HepG2 (cell line): ENCODE measurements at regions not wholly inside any gene's neighbourhood (a gene's known extent, or its start where the extent isn't known, plus 50 kb on each side); places are given as distances from the start of the nearest gene placed in this dataset.
A peak's percentile ranks its signal among the peaks of the same experiment; 100 is the strongest.

Experiments
- ATF7-NPFF ChIP-seq: sonication (generic); formaldehyde crosslinking; IDR thresholded peaks from 2 replicates; pipeline ENCODE4 v1.8.1; 2023; ENCODE audit warnings: mild to moderate bottlenecking, low read depth, missing genetic modification reagents, moderate library complexity
- EP300 ChIP-seq, 3 experiments: sonication (generic) in 1 of 3; formaldehyde crosslinking in 1 of 3; IDR thresholded peaks; 2 replicates each; pipeline versions ENCODE4 v1.5.1 to v1.6.1; 2011 to 2020; ENCODE audit warnings: low read depth in 2 of 3, low read length in 2 of 3, borderline replicate concordance in 1 of 3, improper control_type of control experiment in 1 of 3, mild to moderate bottlenecking in 1 of 3, missing genetic modification reagents in 1 of 3, moderate library complexity in 1 of 3
- PHF21A ChIP-seq: sonication (generic); formaldehyde crosslinking; IDR thresholded peaks from 2 replicates; pipeline ENCODE4 v1.5.0; 2020; ENCODE audit warnings: mild to moderate bottlenecking, missing genetic modification reagents
- PHF5A ChIP-seq: IDR thresholded peaks from one replicate; pipeline ENCODE4 v1.6.1; 2018; ENCODE audit warnings: low read depth, missing genetic modification reagents; ENCODE audit not compliant: unreplicated experiment
- POGZ ChIP-seq: sonication (generic); formaldehyde crosslinking; IDR thresholded peaks from 2 replicates; pipeline ENCODE4 v1.4.0; 2020; ENCODE audit warnings: mild to moderate bottlenecking, missing genetic modification reagents
- SOX6 ChIP-seq, 2 experiments: fragments of 450-650 bp in 1 of 2; sonication (generic) in 1 of 2; formaldehyde crosslinking in 1 of 2; IDR thresholded peaks; 2 replicates each; pipeline versions ENCODE4 v1.4.0 to v1.6.1; 2017 to 2020; ENCODE audit warnings: antibody characterized with exemption in 1 of 2, mild to moderate bottlenecking in 1 of 2, missing genetic modification reagents in 1 of 2
- TARDBP ChIP-seq: sonication (generic); formaldehyde crosslinking; IDR thresholded peaks from 2 replicates; pipeline ENCODE4 v1.8.0; 2022; ENCODE audit warnings: mild to moderate bottlenecking, missing genetic modification reagents
- ZNF205 ChIP-seq: IDR thresholded peaks from 2 replicates; pipeline ENCODE4 v1.6.1; 2018; ENCODE audit warnings: missing biosample characterization, missing genetic modification reagents
- TF ChIP-seq, protein P1 (sequence below): sonication (generic); formaldehyde crosslinking; IDR thresholded peaks from 2 replicates; pipeline ENCODE4 v1.4.0; 2020; ENCODE audit warnings: missing genetic modification reagents, mild to moderate bottlenecking, borderline replicate concordance
- TF ChIP-seq, protein P2 (sequence below): sonication (generic); formaldehyde crosslinking; IDR thresholded peaks from 2 replicates; pipeline ENCODE4 v1.5.0; 2020; ENCODE audit warnings: missing genetic modification reagents, mild to moderate bottlenecking, borderline replicate concordance
- TF ChIP-seq, protein P3 (sequence below): IDR thresholded peaks from 2 replicates; pipeline ENCODE4 v1.6.1; 2016; ENCODE audit warnings: mild to moderate bottlenecking
- TF ChIP-seq, protein P4 (sequence below): sonication (generic); formaldehyde crosslinking; IDR thresholded peaks from 2 replicates; pipeline ENCODE4 v1.4.0; 2020; ENCODE audit warnings: missing genetic modification reagents, borderline replicate concordance

DNA sequence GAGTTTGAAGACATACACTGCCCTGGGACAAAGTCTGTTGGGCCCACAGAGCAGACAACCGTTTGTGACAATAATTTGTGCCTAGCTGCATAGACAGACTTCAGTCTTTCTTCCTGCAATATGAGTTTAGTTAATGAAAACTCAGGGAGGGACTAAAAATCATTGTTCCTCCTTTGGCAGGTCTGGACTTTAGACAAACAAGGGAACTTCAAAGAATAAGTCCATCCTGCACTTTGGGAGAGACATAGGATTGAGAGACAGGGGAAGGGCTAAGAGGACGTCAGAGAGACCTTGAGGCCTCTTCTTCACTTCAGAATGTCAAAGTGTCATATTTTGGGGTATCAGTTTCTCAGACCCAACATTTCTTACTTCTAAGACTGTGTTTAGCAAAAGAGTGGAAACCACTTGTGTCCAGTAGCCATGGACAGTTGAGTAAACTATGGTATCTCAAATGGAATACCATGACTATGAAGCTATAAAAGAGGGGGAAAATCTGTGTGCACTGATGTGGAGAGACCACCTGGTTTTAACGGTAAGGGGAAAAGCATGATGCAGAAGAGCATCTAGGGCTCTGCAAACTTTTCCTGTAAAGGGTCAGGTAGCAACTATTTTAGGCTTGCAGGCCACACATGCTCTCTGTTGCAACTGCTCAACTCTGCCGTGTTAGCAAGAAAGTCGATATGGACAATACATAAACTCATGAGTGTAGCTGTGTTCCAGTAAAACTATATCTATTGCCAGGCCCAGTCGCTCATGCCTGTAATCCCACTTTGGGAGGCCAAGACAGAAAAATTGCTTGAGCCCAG lies 217.8 kb upstream of the SH3BP4 start (continued):
- TF ChIP-seq, protein P1, sequence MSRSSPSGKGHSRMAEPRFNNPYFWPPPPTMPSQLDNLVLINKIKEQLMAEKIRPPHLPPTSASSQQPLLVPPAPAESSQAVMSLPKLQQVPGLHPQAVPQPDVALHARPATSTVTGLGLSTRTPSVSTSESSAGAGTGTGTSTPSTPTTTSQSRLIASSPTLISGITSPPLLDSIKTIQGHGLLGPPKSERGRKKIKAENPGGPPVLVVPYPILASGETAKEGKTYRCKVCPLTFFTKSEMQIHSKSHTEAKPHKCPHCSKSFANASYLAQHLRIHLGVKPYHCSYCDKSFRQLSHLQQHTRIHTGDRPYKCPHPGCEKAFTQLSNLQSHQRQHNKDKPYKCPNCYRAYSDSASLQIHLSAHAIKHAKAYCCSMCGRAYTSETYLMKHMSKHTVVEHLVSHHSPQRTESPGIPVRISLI (CRISPR knock-in tag), result no peak
- TF ChIP-seq PHF21A (CRISPR knock-in tag) (0 out of 2 replicates have a peak, but pooled peaks have one; percentile 47), TARDBP (0 out of 2 replicates have a peak, but pooled peaks have one; percentile 30), PHF5A (peak; percentile 23), ZNF205 (CRISPR knock-in tag) (0 out of 2 replicates have a peak, but pooled peaks have one; percentile 46), EP300 (IDR thresholded peaks at IDR 0.05; ENCODE audit: low read depth in 2 of 2, low read length in 2 of 2) (peak in 1 of 2 experiments; percentile 67; a peak in 1 of 4 replicates), EP300 (CRISPR knock-in tag; IDR thresholded peaks at IDR 0.05; ENCODE audit: borderline replicate concordance) (peak; percentile 39; the same call in 1 of the 2 replicates), ATF7-NPFF (CRISPR knock-in tag) (no peak), POGZ (CRISPR knock-in tag) (peak; percentile 45; the same call in 1 of the 2 replicates), SOX6 (IDR thresholded peaks at IDR 0.05) (no peak), SOX6 (CRISPR knock-in tag; IDR thresholded peaks at IDR 0.05) (peak; percentile 91)
- TF ChIP-seq, protein P2, sequence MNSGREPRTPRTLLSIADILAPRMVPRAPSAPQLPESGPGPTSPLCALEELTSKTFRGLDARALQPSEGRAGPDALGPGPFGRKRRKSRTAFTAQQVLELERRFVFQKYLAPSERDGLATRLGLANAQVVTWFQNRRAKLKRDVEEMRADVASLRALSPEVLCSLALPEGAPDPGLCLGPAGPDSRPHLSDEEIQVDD, result no peak
- TF ChIP-seq, protein P3, sequence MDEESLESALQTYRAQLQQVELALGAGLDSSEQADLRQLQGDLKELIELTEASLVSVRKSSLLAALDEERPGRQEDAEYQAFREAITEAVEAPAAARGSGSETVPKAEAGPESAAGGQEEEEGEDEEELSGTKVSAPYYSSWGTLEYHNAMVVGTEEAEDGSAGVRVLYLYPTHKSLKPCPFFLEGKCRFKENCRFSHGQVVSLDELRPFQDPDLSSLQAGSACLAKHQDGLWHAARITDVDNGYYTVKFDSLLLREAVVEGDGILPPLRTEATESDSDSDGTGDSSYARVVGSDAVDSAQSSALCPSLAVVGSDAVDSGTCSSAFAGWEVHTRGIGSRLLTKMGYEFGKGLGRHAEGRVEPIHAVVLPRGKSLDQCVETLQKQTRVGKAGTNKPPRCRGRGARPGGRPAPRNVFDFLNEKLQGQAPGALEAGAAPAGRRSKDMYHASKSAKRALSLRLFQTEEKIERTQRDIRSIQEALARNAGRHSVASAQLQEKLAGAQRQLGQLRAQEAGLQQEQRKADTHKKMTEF (CRISPR knock-in tag), result no peak
- TF ChIP-seq, protein P4, sequence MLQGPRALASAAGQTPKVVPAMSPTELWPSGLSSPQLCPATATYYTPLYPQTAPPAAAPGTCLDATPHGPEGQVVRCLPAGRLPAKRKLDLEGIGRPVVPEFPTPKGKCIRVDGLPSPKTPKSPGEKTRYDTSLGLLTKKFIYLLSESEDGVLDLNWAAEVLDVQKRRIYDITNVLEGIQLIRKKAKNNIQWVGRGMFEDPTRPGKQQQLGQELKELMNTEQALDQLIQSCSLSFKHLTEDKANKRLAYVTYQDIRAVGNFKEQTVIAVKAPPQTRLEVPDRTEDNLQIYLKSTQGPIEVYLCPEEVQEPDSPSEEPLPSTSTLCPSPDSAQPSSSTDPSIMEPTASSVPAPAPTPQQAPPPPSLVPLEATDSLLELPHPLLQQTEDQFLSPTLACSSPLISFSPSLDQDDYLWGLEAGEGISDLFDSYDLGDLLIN (CRISPR knock-in tag), result 0 out of 2 replicates have a peak, but pooled peaks have one; percentile 39
